OCI-LY7 (cell line): ENCODE measurements at regions not wholly inside any gene's neighbourhood (a gene's known extent, or its start where the extent isn't known, plus 50 kb on each side); places are given as distances from the start of the nearest gene placed in this dataset.

Experiments used
- BruUV-seq: library from RNA; stranded (reverse); fragments of 400-500 nt; replicated peaks from 2 replicates; lab custom pipeline; 2021; lab: Mats Ljungman, UMichigan
- CTCF ChIA-PET: fragments of 300-600 bp; sonication (Branson Sonifier 250); formaldehyde crosslinking; loops from one replicate; lab custom pipeline; 2022; ENCODE audit warnings: antibody characterized with exemption; ENCODE audit not compliant: unreplicated experiment; lab: Charles Lee
- POLR2A ChIA-PET: fragments of 300-600 bp; sonication (Branson Sonifier 250); formaldehyde crosslinking; loops from one replicate; lab custom pipeline; 2022; ENCODE audit warnings: antibody characterized with exemption; lab: Charles Lee
- DNase-seq: peaks from one replicate; pipeline ENCODE4 v3.0.0-alpha.2; 2015; ENCODE audit warnings: low spot score
- H2AFZ ChIP-seq: fragments of 200-600 bp; sonication (generic), shearing (Covaris generic); 2 replicates; pipeline ENCODE4 v1.6.1; 2014; ENCODE audit warnings: mild to moderate bottlenecking, antibody characterized with exemption, low read length, moderate library complexity
- H3K27ac ChIP-seq: fragments of 200-600 bp; sonication (generic); 2 replicates; pipeline ENCODE4 v1.5.1; 2014; ENCODE audit warnings: mixed run types, low read depth, mild to moderate bottlenecking, moderate library complexity, low read length, inconsistent platforms; ENCODE audit not compliant: poor library complexity, severe bottlenecking
- H3K36me3 ChIP-seq: fragments of 200-600 bp; sonication (generic); 2 replicates; pipeline ENCODE4 v1.6.1; 2014; ENCODE audit warnings: mild to moderate bottlenecking, antibody characterized with exemption, low read length, moderate library complexity, mixed read lengths; ENCODE audit not compliant: insufficient read depth
- H3K4me1 ChIP-seq: fragments of 200-600 bp; sonication (generic); 2 replicates; pipeline ENCODE4 v1.5.1; 2014; ENCODE audit warnings: mild to moderate bottlenecking, low read length; ENCODE audit not compliant: insufficient read depth, poor library complexity, severe bottlenecking
- H3K4me2 ChIP-seq: fragments of 200-600 bp; sonication (generic); 2 replicates; pipeline ENCODE4 v1.6.1; 2014; ENCODE audit warnings: mild to moderate bottlenecking, low read length
- H3K4me3 ChIP-seq: fragments of 200-600 bp; sonication (generic); 2 replicates; pipeline ENCODE4 v1.5.1; 2014; ENCODE audit warnings: mild to moderate bottlenecking, low read depth, low read length; ENCODE audit not compliant: poor library complexity, severe bottlenecking
- H3K79me2 ChIP-seq: fragments of 200-600 bp; sonication (generic); 2 replicates; pipeline ENCODE4 v1.6.1; 2016; ENCODE audit warnings: low read depth, mild to moderate bottlenecking, low read length, moderate library complexity, mixed read lengths; ENCODE audit not compliant: insufficient read depth
- H3K9me2 ChIP-seq: fragments of 200-600 bp; sonication (generic); 2 replicates; pipeline ENCODE4 v1.6.1; 2016; ENCODE audit warnings: mild to moderate bottlenecking, low read length, mixed read lengths; ENCODE audit not compliant: insufficient read depth
- H3K9me3 ChIP-seq: fragments of 200-600 bp; sonication (generic); 2 replicates; pipeline ENCODE4 v1.6.1; 2014; ENCODE audit warnings: mild to moderate bottlenecking, mixed run types, low read length, mixed read lengths
- H4K20me1 ChIP-seq: fragments of 200-600 bp; sonication (generic); 2 replicates; pipeline ENCODE4 v1.6.1; 2014; ENCODE audit warnings: mild to moderate bottlenecking, antibody characterized with exemption, low read length, moderate library complexity, mixed read lengths; ENCODE audit not compliant: insufficient read depth
- CTCF ChIP-seq: fragments of 200-600 bp; sonication (generic); conservative IDR thresholded peaks from 2 replicates; pipeline ENCODE4 v1.5.1; 2014; ENCODE audit warnings: mild to moderate bottlenecking, antibody characterized with exemption, low read length, moderate library complexity, mixed read lengths
- EZH2phosphoT487 ChIP-seq: fragments of 200-600 bp; sonication (generic); IDR thresholded peaks from 2 replicates; pipeline ENCODE4 v1.6.1; 2018; ENCODE audit warnings: low read depth, borderline replicate concordance, mild to moderate bottlenecking, mixed run types, antibody characterized with exemption, low read length, moderate library complexity, mixed read lengths
- intact Hi-C: fragments of 100-400 bp; cut with micrococcal nuclease; formaldehyde crosslinking; loops from one replicate; pipeline ENCODE4 v1.10.0; 2022; ENCODE audit not compliant: unreplicated experiment

- H3K79me2 ChIP-seq, result no peaks in the 10 kb centered on the region
- no peak overlapping the region for H3K27ac ChIP-seq
- H3K9me2 ChIP-seq, result no peaks in the 10 kb centered on the region
- no TSS peak for BruUV-seq
- POLR2A ChIA-PET, result no interaction called here
- intact Hi-C loops, result no loop called here
- H3K4me3 ChIP-seq, result no peak overlapping the region
- no peak overlapping the region for H2AFZ ChIP-seq
- TF ChIP-seq CTCF (no peak), EZH2phosphoT487 (no peak)
- CTCF ChIA-PET, result no interaction called here
- DNase-seq, result no peak
- H3K4me2 ChIP-seq, result no peak overlapping the region
- no peaks in the 10 kb centered on the region for H3K4me1 ChIP-seq
- no peaks in the 10 kb centered on the region for H4K20me1 ChIP-seq
- H3K9me3 ChIP-seq, result no peaks in the 10 kb centered on the region
- H3K36me3 ChIP-seq, result no peaks in the 10 kb centered on the region
These were observed 58.0 kb upstream of the DCAF8L1 start for GRCh38 chrX:28039258-28039657.
